LNCaP clone FGC (cell line): ENCODE measurements at regions not wholly inside any gene's neighbourhood (a gene's known extent, or its start where the extent isn't known, plus 50 kb on each side); places are given as distances from the start of the nearest gene placed in this dataset.

Source experiments
- DNase-seq: peaks from one replicate; pipeline ENCODE4 v3.0.0-alpha.2; 2011; ENCODE audit warnings: low read depth
- H3K4me3 ChIP-seq: 2 replicates; pipeline ENCODE4 v1.5.1; 2011; ENCODE audit warnings: mild to moderate bottlenecking, low read depth, low read length, control low read depth
- CTCF ChIP-seq: IDR thresholded peaks from 2 replicates; pipeline ENCODE4 v1.5.1; 2012; ENCODE audit warnings: mild to moderate bottlenecking; ENCODE audit not compliant: control insufficient read depth, insufficient read depth; ENCODE audit errors: extremely low read depth

- no peak for DNase-seq
- no peak overlapping the region for H3K4me3 ChIP-seq
- TF ChIP-seq CTCF: no peak
These were observed 486.9 kb downstream of the PREX1 start for GRCh38 chr20:48340883-48341281.

DNA sequence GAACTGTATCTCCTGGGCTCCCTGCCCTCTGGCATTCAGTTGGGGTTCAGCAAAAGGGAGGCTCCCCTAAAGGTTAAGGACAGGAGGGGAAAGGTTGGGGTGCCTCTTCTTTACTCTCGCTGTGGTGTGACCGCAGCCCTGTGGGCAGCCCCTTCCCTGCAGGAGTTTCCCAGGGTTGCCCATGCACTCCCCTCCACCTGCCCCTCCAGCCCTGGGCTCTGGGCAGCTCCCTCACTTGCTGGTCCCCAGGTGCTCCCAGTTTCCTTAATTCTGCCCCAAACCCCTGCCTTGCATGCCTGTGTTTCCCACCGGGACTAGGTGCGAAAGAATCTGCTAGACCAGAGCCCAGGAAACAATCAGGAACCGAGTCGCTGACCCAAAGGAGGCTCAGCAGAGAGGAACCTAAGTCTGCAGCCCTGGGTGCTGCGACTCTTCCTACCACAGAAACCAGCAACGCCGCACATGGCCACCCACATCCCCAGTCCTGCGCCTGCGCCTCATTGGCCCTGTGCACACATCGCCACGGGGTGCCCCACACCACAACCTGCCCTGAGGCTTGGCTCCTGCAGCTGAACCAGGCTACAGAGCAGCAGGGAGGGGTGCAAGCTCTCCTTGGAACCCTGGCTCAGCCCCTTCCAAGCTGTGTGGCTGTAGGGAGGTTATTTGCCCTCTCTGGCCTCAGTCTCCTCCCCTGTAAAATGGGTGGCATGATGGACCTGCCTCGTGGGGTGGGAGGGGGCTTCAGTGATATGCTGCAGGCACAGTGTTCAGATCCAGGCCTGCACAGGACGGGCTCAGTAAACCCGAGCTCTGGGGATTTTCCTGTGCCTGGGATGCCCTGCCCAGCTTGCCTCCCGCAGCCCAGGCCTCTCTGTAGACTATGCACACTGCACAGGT lies 487.6 kb downstream of the PREX1 start:
- H3K4me3 ChIP-seq: no peak overlapping the region
- no peak for DNase-seq
- TF ChIP-seq CTCF: no peak

DNA sequence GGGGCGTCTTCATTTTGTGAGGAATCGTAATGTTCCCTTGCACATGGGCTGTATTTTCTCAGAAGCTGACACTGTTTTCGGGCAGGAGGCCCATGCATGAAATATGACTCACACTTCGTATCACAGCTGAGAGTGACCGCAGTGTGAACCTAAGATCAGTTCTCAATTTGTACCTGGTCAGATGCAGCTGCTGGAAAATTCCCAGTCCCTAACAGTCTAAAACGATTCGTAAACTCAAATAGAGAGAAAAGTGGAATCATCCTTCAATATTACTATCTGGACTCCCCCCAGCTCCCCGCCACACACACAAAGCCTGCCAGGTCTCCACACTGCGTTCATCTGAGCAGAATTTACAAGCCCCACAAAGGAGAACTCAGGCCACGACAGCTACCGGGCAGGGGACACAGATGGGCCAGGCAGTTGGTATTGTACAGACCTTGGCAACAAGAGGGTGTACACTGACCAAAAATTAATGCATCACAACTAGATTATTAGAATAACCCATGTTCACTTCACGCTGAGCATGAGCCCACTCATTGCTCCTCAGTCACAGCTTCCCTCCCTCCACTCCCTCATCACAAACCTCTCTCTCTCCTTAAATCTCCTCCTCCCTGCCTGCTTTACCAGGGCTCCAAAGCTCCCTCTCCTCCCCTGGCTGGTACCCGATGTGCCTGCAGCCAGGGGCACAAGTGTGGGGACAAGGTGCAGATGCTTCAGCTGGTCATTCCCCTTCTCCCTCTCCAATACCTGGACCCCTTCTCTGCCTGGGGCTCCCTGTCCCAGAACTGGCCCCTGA lies 488.4 kb downstream of the PREX1 start:
- TF ChIP-seq CTCF: no peak
- H3K4me3 ChIP-seq: no peak overlapping the region
- DNase-seq: no peak

GRCh38 chr20:48338717-48339116 lies 489.1 kb downstream of the PREX1 start:
- TF ChIP-seq CTCF: no peak
- H3K4me3 ChIP-seq: no peak overlapping the region
- DNase-seq: no peak

DNA sequence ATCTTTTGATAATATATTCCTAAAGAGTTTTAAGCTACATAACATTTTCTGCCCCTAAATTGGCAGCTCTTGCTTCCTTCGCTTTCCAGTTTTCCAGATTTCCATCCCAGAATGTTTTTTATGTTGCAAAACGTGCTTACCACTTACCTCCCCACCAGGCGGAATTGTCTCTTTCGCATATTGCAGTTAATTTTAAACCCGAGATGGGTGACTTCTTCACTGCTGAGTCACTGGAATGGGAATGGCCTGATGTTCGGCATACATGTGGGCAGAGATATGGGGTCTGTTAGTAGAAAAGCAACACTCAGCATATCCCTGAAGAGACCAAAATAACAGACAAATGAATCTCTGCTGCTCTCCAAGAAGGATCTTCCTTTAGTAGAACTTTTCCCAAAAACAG lies 491.2 kb downstream of the PREX1 start:
- DNase-seq: no peak
- no peak overlapping the region for H3K4me3 ChIP-seq
- no peak for TF ChIP-seq CTCF

DNA sequence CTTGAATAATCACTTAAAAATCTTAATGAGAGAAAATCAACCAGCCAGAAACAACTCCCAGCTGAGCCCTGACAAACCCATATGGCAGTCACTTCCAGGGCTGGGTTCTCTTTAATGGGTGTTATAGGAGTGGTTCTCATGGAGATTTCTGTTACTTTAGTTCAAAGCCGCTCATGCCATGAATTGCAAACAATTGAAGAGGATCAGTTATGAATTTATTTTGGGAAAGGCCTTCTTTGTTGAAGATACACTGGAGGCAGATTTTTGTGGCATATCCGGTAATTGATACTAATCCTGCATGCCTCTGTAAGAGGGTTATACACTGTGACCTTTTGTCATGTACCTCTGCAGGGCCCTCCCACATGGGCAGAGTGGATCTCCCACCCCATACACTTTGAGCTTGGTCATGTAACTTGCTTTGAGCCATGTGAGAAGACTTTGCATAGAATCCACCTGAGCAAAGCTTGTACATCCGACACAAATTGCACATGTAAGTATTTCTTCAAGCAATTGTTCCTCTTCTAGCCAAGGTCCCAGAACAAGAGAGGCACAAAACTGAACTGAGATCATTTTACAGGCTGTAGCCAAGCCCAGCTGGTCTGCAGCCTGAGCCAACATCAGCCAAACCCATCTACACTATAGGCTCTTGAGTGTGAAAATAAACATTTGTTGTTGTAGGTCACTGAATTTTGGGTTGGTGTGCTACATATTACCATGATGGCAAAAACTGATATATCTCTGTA lies 492.3 kb downstream of the PREX1 start:
- DNase-seq: no peak
- TF ChIP-seq CTCF: no peak
- H3K4me3 ChIP-seq: no peak overlapping the region
